ENCODE measurements at regions not wholly inside any gene's neighbourhood (a gene's known extent, or its start where the extent isn't known, plus 50 kb on each side); places are given as distances from the start of the nearest gene placed in this dataset.

GRCh38 chr19:28393574-28394336 lies 819.2 kb downstream of the UQCRFS1 start:
- Histone ChIP-seq H3K36me3 (no peaks in the 10 kb centered on the region), H3K4me3 (no peak overlapping the region), H3K27me3 (no peaks in the 10 kb centered on the region), H3K9me3 (no peaks in the 10 kb centered on the region), H3K27ac (no peak overlapping the region), H3K4me1 (no peaks in the 10 kb centered on the region)
- intact Hi-C loops (cut with DNase I; ENCODE audit: low total_unique reads): no loop called here
- TF ChIP-seq POLR2A (IDR thresholded peaks at IDR 0.05): no peak
- TF ChIP-seq POLR2AphosphoS5 (IDR thresholded peaks at IDR 0.05): no peak
- TF ChIP-seq, protein P1, sequence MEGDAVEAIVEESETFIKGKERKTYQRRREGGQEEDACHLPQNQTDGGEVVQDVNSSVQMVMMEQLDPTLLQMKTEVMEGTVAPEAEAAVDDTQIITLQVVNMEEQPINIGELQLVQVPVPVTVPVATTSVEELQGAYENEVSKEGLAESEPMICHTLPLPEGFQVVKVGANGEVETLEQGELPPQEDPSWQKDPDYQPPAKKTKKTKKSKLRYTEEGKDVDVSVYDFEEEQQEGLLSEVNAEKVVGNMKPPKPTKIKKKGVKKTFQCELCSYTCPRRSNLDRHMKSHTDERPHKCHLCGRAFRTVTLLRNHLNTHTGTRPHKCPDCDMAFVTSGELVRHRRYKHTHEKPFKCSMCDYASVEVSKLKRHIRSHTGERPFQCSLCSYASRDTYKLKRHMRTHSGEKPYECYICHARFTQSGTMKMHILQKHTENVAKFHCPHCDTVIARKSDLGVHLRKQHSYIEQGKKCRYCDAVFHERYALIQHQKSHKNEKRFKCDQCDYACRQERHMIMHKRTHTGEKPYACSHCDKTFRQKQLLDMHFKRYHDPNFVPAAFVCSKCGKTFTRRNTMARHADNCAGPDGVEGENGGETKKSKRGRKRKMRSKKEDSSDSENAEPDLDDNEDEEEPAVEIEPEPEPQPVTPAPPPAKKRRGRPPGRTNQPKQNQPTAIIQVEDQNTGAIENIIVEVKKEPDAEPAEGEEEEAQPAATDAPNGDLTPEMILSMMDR (IDR thresholded peaks at IDR 0.05): no peak
- DNase-seq (ENCODE audit: low spot score in 2 of 2): no peak

GRCh38 chr19:28388988-28389387 lies 824.0 kb downstream of the UQCRFS1 start:
- no peaks in the 10 kb centered on the region for H3K4me1 ChIP-seq
- DNase-seq (ENCODE audit: low spot score in 2 of 2): no peak
- no peaks in the 10 kb centered on the region for H3K36me3 ChIP-seq
- TF ChIP-seq POLR2A (IDR thresholded peaks at IDR 0.05) (no peak), POLR2AphosphoS5 (IDR thresholded peaks at IDR 0.05) (no peak)
- TF ChIP-seq, protein P1 (IDR thresholded peaks at IDR 0.05): no peak
- intact Hi-C loops (cut with DNase I; ENCODE audit: low total_unique reads): no loop called here
- H3K27me3 ChIP-seq: no peaks in the 10 kb centered on the region
- H3K4me3 ChIP-seq: no peak overlapping the region
- H3K27ac ChIP-seq: no peak overlapping the region
- no peaks in the 10 kb centered on the region for H3K9me3 ChIP-seq

DNA sequence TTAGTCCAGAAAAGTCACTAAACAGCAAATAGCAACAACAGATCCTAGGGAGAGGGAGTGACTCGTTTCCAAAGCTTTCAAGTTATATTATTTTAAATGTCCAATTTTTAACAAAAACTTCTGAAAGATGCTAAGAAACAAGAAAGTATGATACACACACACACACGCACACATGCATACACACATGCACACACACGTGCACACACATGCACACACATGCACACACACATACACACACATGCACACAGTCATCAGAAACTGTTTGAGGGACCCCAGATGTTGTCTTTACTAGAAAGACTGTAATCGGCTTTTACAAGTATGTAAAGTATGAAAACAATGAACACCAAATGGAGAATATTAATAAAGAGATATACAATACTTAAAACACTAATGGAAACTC lies 825.4 kb downstream of the UQCRFS1 start:
- TF ChIP-seq, protein P1 (IDR thresholded peaks at IDR 0.05): no peak
- TF ChIP-seq POLR2A (IDR thresholded peaks at IDR 0.05) (no peak), POLR2AphosphoS5 (IDR thresholded peaks at IDR 0.05) (no peak)
- no peak for DNase-seq (ENCODE audit: low spot score in 2 of 2)
- H3K4me3 ChIP-seq: no peak overlapping the region
- intact Hi-C loops (cut with DNase I; ENCODE audit: low total_unique reads): no loop called here
- H3K27ac ChIP-seq: no peak overlapping the region
- no peaks in the 10 kb centered on the region for H3K27me3 ChIP-seq
- no peaks in the 10 kb centered on the region for H3K9me3 ChIP-seq
- no peaks in the 10 kb centered on the region for H3K4me1 ChIP-seq
- H3K36me3 ChIP-seq: no peaks in the 10 kb centered on the region

GRCh38 chr19:28386470-28386869 lies 826.5 kb downstream of the UQCRFS1 start:
- intact Hi-C loops (cut with DNase I; ENCODE audit: low total_unique reads): no loop called here

DNA sequence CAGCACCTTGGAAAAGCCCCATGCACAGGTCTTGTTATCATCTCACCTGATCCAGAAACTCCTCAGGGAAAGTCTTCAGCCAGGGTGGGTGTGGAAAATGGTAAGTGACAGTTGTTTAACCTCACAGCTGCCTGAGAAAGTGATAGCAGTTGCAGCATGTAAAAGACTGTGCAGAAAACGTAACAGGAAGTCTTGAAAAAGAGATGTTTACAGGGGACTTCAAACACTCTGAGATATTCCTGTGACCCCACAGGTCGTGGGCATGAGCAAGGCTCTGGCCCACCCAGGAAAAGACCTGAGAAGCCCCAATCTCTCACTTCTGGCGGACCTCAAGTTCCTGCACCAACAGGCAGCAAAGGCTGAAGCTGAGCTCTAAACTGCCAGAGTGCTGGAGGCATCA lies 826.9 kb downstream of the UQCRFS1 start:
- no peaks in the 10 kb centered on the region for H3K36me3 ChIP-seq
- intact Hi-C loops (cut with DNase I; ENCODE audit: low total_unique reads): no loop called here
- H3K4me1 ChIP-seq: no peaks in the 10 kb centered on the region
- no peak overlapping the region for H3K27ac ChIP-seq
- H3K9me3 ChIP-seq: no peaks in the 10 kb centered on the region
- no peaks in the 10 kb centered on the region for H3K27me3 ChIP-seq
- no peak for DNase-seq (ENCODE audit: low spot score in 2 of 2)
- TF ChIP-seq POLR2AphosphoS5 (IDR thresholded peaks at IDR 0.05) (no peak), POLR2A (IDR thresholded peaks at IDR 0.05) (no peak)
- TF ChIP-seq, protein P1 (IDR thresholded peaks at IDR 0.05): no peak
- no peak overlapping the region for H3K4me3 ChIP-seq

More at GRCh38 chr19:28386470-28386869, 826.5 kb downstream of the UQCRFS1 start:
- Histone ChIP-seq H3K9me3 (no peaks in the 10 kb centered on the region), H3K4me1 (no peaks in the 10 kb centered on the region), H3K27me3 (no peaks in the 10 kb centered on the region), H3K4me3 (no peak overlapping the region), H3K36me3 (no peaks in the 10 kb centered on the region), H3K27ac (no peak overlapping the region)
- no peak for DNase-seq (ENCODE audit: low spot score in 2 of 2)
- TF ChIP-seq POLR2AphosphoS5 (IDR thresholded peaks at IDR 0.05) (no peak), POLR2A (IDR thresholded peaks at IDR 0.05) (no peak)
- TF ChIP-seq, protein P1 (IDR thresholded peaks at IDR 0.05): no peak
